Glomerular endothelial cell (primary cell): ENCODE measurements at regions not wholly inside any gene's neighbourhood (a gene's known extent, or its start where the extent isn't known, plus 50 kb on each side); places are given as distances from the start of the nearest gene placed in this dataset.

Experiments used
- DNase-seq: peaks from one replicate; pipeline ENCODE4 v3.0.0-alpha.2; 2011; ENCODE audit warnings: low read depth, low spot score; ENCODE audit errors: extremely low read depth

DNA sequence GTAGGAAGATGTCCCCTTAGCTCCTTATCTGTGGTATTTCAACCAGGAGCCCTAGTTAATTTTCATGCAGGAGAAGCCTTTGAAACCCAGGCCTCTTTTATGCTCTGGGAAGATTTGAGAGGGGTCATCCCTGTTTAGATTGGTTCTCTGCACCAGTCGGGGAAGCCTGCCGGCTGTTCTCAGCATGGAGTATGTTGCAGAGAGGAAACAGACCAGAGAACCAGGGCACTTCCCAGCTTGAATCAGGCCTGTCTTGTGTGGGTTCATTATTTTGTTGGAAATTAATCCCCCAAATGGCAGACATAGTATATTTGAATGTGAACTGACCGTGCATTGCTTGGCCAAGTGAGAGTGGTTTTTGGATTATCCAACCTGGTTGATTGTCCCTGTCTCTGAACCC, 1082.1 kb upstream of the RBFOX1 start:
- no peak for DNase-seq

DNA sequence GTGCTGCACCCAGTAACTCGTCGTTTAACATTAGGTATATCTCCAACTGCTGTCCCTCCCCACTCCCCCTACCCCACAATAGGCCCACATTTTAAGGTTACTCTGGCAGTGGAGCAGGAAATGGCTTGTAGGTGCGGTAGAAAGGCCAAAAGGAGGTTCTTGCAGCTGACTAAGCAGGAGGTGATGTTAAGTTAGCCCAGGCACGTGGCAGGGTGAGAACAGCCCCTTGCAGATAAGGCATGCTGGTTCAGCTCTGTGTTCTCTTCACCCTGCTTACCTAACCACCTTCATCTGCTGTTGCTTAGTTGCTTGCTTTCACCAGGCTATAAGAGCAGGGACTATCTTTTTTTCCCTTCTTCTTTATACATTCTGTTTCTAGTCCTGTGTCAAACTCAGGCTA, 1082.8 kb upstream of the RBFOX1 start:
- no peak for DNase-seq

DNA sequence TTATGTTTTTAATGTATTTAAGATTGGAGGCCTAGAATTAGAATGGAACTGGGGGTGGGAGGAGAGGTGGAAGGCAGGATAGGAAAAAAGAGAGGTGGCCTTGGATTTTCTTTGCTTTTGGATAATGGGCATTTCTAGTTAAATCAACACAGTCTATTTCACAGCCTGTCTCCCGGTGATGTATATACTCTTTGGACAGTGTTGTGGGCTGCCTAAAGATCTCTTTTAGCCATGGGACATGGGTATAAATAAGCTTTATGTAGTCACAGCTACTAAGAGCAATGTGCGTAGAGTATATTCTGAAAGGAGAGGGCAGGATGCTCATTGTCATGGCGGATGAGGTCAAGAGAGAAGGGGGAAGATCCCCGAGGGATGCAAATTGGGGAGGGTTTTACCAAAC, 1084.4 kb upstream of the RBFOX1 start:
- DNase-seq, result no peak

- no peak for DNase-seq
Measured at GRCh38 chr16:6247775-6248174, 1084.9 kb upstream of the RBFOX1 start.

DNA sequence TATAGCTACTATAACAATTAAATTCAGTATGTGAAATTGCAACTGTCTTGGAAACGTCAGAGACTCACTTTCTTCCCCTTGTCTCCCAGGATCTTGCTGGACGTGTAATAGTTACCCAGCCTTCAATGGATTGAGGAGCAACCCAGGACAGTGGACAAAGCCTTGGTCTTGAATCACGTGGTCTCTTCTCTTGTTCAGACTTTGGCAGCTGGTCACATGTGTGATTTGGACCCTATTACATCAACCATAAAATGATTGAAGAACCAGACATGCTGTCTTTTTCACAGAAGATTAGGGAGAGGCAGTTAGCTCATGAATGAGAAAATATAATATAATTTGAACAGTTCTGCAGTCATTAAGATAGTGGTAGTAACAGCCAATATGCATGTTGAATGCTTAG, 1085.5 kb upstream of the RBFOX1 start:
- no peak for DNase-seq

DNA sequence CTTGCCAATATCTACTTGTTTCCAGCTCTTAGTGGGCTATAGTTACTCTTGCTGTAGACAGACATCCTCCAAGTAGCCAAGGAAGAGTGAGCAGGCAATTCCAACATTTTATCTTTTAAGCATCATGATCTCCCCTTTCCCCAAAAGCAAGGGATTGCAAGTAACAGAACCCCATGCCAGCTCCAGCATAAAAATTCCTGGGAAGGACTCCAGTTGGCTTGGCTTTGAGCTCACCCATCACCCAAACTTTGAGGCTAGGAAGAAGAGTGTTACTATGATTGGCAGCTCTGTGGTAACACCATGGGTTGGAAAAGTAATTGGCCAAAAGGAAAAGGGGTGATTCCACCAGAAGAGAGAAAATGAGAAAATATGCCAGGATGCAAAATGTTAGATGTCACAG, 1086.4 kb upstream of the RBFOX1 start:
- no peak for DNase-seq

- DNase-seq, result no peak
Measured at GRCh38 chr16:6232056-6232455, 1100.6 kb upstream of the RBFOX1 start.

- DNase-seq, result no peak
Measured at GRCh38 chr16:6231398-6231797, 1101.2 kb upstream of the RBFOX1 start.

- no peak for DNase-seq
Measured at GRCh38 chr16:6229186-6229585, 1103.5 kb upstream of the RBFOX1 start.

DNA sequence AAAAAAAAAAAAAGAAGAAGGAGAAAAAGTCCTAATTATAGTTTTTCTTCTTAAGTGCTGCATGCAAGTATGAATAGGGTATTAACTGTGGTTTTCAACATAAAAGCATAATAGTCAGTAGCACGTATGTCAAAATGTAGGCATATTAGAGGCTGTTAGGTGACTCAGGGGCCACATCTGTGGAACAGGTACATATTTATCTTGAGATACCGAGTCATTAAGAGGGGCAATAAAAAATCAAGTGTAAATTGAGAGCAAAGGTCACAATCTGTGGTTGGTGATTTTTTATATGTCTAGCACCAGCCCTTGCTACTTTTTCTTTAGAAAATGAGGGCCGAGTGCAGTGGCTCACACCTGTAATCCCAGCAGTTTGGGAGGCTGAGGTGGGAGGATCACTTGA, 1113.8 kb upstream of the RBFOX1 start:
- DNase-seq, result no peak

GRCh38 chr16:6216836-6217235, 1115.8 kb upstream of the RBFOX1 start:
- no peak for DNase-seq

DNA sequence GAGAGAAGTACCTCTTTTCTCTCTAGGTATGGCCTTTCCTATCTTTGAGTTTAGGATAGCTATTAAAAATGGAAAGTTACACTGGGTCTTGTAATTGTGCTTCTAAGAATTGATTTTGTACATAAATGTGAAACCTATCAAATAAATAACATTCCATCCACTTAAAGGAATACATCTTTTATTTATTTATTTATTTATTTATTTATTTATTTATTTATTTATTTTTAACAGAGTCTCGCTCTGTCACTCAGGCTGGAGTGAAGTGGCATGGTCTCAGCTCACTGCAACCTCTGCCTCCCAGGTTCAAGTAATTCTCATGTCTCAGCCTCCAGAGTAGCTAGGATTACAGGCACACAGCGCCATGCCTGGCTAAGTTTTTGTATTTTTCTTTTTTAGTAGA, 1114.0 kb upstream of the EEF2KMT start:
- DNase-seq, result no peak

- no peak for DNase-seq
Measured at GRCh38 chr16:6209355-6209930, 1111.8 kb upstream of the EEF2KMT start.

DNA sequence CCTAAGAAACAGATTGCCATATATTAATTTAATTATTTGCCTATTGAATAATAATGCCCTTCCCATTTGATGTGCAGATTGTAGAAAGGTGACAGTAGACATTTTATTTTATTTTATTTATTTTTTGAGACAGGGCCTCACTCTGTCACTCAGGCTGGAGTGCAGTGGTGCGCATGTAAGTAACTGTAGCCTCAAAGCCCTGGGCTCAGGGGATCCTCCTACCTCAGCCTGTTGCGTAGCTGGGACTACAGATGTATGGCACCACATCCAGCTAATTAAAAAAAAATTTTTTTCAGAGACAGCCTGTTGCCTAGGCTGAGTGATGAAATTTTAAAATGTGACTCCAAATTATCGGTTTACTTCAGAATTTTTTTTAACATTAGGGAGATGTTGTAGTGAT, 1110.0 kb upstream of the EEF2KMT start:
- no peak for DNase-seq

GRCh38 chr16:6207124-6207523, 1109.5 kb upstream of the EEF2KMT start:
- DNase-seq, result no peak

DNA sequence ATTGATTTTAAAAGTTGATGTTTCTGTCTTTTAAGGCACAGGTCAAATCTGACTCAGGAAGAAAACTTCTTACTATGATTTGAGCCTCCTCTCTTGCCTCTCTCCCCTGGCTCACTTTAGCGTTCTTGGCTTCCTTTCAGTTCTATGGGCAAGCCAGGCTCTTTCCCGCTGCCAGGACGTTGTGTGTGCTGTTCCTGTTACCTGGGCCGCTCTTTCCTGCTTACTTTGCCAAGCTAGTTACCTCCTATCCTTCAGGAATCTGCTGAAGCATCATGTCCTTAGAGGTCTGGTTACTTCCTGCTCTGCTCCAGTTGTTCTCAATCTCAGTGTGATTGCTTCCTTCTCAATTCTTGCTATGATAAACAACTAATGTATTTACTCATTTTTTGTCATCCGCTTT, 1108.5 kb upstream of the EEF2KMT start:
- no peak for DNase-seq

- DNase-seq, result no peak
Measured at GRCh38 chr16:6204945-6205344, 1107.3 kb upstream of the EEF2KMT start.

GRCh38 chr16:6200861-6201260, 1103.3 kb upstream of the EEF2KMT start:
- DNase-seq, result no peak

DNA sequence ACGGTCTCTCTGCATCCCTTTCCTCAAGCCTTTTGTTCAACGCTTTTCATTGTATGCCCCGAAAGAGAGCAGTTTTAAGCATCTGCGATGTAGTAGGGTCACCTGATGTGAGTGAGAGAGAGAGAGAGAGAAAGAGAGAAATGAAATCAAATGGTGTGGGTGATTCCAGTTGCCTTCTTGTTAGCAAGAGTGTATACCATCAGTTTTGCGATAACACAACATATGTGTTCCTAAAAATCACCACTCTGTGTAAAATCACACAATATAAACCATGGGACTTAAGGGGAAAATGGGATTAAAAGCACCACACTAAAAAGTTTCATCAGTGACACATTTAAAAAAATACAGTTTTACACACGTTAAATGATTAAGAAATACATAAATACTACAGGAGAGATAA, 1102.7 kb upstream of the EEF2KMT start:
- DNase-seq, result no peak

GRCh38 chr16:6195966-6196365, 1098.4 kb upstream of the EEF2KMT start:
- DNase-seq, result no peak

- no peak for DNase-seq
Measured at GRCh38 chr16:6193718-6194117, 1096.1 kb upstream of the EEF2KMT start.

DNA sequence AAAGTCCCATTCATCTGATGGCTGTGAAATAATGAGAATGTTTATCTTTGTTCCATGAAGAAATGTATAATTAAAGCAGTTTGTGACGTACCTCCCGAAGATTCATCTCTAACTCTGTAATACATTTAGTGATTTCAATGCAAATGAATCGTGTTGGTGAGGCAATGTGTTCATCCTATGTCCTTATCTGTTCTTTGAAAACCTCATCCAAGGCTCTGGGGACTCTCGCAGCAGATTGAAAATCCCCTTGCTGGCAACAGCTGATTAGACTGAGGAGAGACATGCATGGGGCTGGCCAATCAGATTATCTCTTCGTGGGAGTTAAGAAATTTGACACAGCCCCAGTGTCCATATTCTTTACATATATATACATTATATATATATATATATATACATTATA, 1095.4 kb upstream of the EEF2KMT start:
- no peak for DNase-seq

- DNase-seq, result no peak
Measured at GRCh38 chr16:6192532-6192931, 1094.9 kb upstream of the EEF2KMT start.

- no peak for DNase-seq
Measured at GRCh38 chr16:6190776-6191175, 1093.2 kb upstream of the EEF2KMT start.
